EH (cell line): ENCODE measurements at regions not wholly inside any gene's neighbourhood (a gene's known extent, or its start where the extent isn't known, plus 50 kb on each side); places are given as distances from the start of the nearest gene placed in this dataset.
A peak's percentile ranks its signal among the peaks of the same experiment; 100 is the strongest.

ENCODE experiments used
- DNase-seq: peaks from one replicate; pipeline ENCODE4 v3.0.0-alpha.2; 2015; ENCODE audit warnings: low read depth

- peak; percentile 19 for DNase-seq
Measured at GRCh38 chr2:134080386-134081089, 173.3 kb upstream of the MGAT5 start.

- DNase-seq = no peak
Measured at GRCh38 chr2:134081238-134081938, 172.5 kb upstream of the MGAT5 start.

GRCh38 chr2:134083548-134083947 lies 170.3 kb upstream of the MGAT5 start:
- peak; percentile 19 for DNase-seq

GRCh38 chr2:134086594-134087219 lies 167.2 kb upstream of the MGAT5 start:
- DNase-seq = no peak

GRCh38 chr2:134087371-134087921 lies 166.4 kb upstream of the MGAT5 start:
- DNase-seq = no peak

GRCh38 chr2:134089454-134089853 lies 164.4 kb upstream of the MGAT5 start:
- DNase-seq = no peak

GRCh38 chr2:134097740-134098139 lies 156.1 kb upstream of the MGAT5 start:
- DNase-seq = no peak

GRCh38 chr2:134098321-134098720 lies 155.6 kb upstream of the MGAT5 start:
- no peak for DNase-seq

GRCh38 chr2:134099273-134099672 lies 154.6 kb upstream of the MGAT5 start:
- DNase-seq = no peak

GRCh38 chr2:134103196-134103595 lies 150.7 kb upstream of the MGAT5 start:
- DNase-seq = no peak

- no peak for DNase-seq
Measured at GRCh38 chr2:134104754-134105153, 149.1 kb upstream of the MGAT5 start.

- DNase-seq = no peak
Measured at GRCh38 chr2:134107402-134107801, 146.5 kb upstream of the MGAT5 start.

- DNase-seq = no peak
Measured at GRCh38 chr2:134108113-134108512, 145.8 kb upstream of the MGAT5 start.

- DNase-seq = no peak
Measured at GRCh38 chr2:134109246-134109645, 144.6 kb upstream of the MGAT5 start.

GRCh38 chr2:134109725-134110124 lies 144.1 kb upstream of the MGAT5 start:
- DNase-seq = no peak

- DNase-seq = no peak
Measured at GRCh38 chr2:134110532-134110931, 143.3 kb upstream of the MGAT5 start.

- DNase-seq = no peak
Measured at GRCh38 chr2:134117676-134118075, 136.2 kb upstream of the MGAT5 start.

GRCh38 chr2:134118279-134119116 lies 135.4 kb upstream of the MGAT5 start:
- DNase-seq = peak; percentile 98

GRCh38 chr2:134119117-134119712 lies 134.7 kb upstream of the MGAT5 start:
- no peak for DNase-seq

- DNase-seq = peak; percentile 96
Measured at GRCh38 chr2:134119713-134120405, 134.0 kb upstream of the MGAT5 start.

GRCh38 chr2:134120406-134120732 lies 133.5 kb upstream of the MGAT5 start:
- DNase-seq = no peak
